ENCODE measurements at regions not wholly inside any gene's neighbourhood (a gene's known extent, or its start where the extent isn't known, plus 50 kb on each side); places are given as distances from the start of the nearest gene placed in this dataset.
"Not testable (repeated sequence)": the region's sequence is repeated elsewhere in the genome, so short reads cannot be mapped to it uniquely, and the experiment has no call there.

DNA sequence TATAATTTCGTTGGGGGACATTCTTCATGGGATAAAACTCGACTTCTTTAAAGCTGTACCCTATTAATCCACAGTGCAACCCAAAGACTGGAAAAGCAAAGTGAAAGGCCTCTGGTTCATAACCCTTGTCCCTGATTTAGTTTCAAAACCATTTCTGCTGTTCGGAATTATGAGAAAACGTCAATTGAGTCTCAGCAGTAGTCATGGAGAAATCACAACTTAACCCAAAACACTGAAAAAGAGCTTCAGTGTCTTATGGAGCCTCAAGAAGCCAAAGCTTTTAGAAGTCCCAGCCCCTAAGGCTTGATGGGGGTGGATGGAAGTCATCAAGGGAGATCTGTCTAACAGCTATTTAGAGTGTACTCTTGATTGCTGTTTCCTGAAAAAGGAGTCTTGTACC lies 73.5 kb upstream of the VCAM1 start:
- intact Hi-C loops (cut with micrococcal nuclease), result no loop called here
- H3K27me3 ChIP-seq (ENCODE audit: low read depth), result no peaks in the 10 kb centered on the region
- DNase-seq, result no peak
- no peak overlapping the region for H3K27ac ChIP-seq (replicated peaks)
- peaks cover 38% of the 10 kb centered on the region for H3K9me3 ChIP-seq (replicated peaks)
- TF ChIP-seq, protein P1, sequence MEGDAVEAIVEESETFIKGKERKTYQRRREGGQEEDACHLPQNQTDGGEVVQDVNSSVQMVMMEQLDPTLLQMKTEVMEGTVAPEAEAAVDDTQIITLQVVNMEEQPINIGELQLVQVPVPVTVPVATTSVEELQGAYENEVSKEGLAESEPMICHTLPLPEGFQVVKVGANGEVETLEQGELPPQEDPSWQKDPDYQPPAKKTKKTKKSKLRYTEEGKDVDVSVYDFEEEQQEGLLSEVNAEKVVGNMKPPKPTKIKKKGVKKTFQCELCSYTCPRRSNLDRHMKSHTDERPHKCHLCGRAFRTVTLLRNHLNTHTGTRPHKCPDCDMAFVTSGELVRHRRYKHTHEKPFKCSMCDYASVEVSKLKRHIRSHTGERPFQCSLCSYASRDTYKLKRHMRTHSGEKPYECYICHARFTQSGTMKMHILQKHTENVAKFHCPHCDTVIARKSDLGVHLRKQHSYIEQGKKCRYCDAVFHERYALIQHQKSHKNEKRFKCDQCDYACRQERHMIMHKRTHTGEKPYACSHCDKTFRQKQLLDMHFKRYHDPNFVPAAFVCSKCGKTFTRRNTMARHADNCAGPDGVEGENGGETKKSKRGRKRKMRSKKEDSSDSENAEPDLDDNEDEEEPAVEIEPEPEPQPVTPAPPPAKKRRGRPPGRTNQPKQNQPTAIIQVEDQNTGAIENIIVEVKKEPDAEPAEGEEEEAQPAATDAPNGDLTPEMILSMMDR (IDR thresholded peaks at IDR 0.05; ENCODE audit: borderline replicate concordance), result no peak
- no peaks in the 10 kb centered on the region for H3K36me3 ChIP-seq
- H3K4me3 ChIP-seq, result no peak overlapping the region
- H3K4me1 ChIP-seq, result peaks cover 10% of the 10 kb centered on the region

DNA sequence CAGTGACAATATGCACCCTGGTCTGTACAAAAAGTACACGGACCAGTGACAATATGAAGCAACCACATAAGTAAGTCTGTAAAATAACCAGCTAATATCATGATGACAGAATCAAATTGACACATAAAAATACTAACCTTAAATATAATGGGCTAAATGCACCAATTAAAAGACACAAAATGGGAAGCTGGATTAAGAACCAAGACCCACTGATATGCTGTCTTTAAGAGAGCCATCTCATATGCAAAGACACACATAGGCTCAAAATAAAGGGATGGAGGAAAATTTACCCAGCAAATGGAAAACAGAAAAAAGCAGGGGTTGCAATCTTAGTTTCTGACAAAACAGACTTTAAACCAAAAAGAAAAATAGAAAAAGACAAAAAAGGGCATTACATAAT lies 70.4 kb upstream of the VCAM1 start:
- Histone ChIP-seq H3K4me3 (no peak overlapping the region), H3K27me3 (ENCODE audit: low read depth) (no peaks in the 10 kb centered on the region), H3K36me3 (no peaks in the 10 kb centered on the region), H3K9me3 (replicated peaks) (peaks cover 46% of the 10 kb centered on the region), H3K27ac (replicated peaks) (no peak overlapping the region), H3K4me1 (no peaks in the 10 kb centered on the region)
- no peak for DNase-seq
- TF ChIP-seq, protein P1 (IDR thresholded peaks at IDR 0.05; ENCODE audit: borderline replicate concordance), result no peak
- intact Hi-C loops (cut with micrococcal nuclease), result no loop called here

DNA sequence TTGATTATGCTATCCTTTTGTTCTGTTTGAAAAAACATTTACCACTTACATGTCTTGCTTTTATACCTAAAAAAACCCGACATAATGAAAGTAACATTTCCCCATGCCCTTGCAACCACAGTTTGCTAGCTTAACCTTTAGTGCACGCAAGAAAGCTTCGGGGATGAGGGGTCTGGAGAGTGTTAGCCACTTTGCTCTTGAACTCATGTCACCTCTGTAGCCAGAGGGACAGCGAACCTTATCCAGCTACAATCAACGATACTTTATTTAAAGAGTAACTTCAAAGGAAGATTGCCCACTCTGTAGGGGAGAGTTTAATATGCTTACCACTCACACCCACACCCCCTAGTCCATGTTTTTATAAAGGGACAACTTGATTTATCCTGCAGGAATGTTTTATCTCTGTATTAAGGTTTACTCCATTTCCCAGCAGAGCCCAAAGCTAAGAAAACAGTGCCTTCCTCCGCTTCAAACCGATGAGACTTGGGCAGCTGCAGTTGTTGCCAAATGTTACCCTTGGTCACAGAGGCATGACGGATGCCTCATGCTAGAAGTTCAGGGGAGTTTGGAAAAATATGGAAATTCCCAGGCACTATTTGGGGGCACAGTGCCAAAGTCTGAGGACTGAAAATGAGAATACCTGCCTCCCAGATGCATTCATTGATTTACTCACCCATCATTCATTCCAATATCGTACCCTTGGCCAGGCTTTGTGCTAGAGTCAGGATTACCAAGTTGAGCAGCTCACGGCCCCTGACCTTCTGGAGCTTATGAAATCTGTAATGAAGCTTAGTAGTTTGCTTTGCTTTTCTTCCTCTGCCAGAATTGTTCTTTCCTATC lies 61.4 kb upstream of the VCAM1 start:
- intact Hi-C loops (cut with micrococcal nuclease), result no loop called here
- H3K27ac ChIP-seq (replicated peaks), result no peak overlapping the region
- no peak for DNase-seq
- TF ChIP-seq, protein P1 (IDR thresholded peaks at IDR 0.05; ENCODE audit: borderline replicate concordance), result no peak
- peaks cover 10% of the 10 kb centered on the region for H3K9me3 ChIP-seq (replicated peaks)
- no peaks in the 10 kb centered on the region for H3K4me1 ChIP-seq
- H3K36me3 ChIP-seq, result no peaks in the 10 kb centered on the region
- no peaks in the 10 kb centered on the region for H3K27me3 ChIP-seq (ENCODE audit: low read depth)
- no peak overlapping the region for H3K4me3 ChIP-seq

DNA sequence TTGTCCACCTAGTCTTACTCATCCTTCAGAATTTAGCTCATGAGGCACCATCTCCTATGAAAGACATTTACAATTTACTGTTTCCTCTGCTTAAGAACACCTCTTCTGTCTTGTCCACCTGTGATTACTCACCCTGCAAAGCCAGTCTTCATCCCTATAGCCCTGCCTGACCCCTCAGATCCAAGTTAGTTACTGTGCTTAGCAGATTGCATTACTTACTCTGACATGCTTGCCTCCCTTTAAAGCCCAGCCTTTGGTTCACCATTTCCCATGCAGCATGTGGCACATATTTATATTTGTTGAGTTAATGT lies 60.9 kb upstream of the VCAM1 start:
- Histone ChIP-seq H3K9me3 (replicated peaks) (peaks cover 9% of the 10 kb centered on the region), H3K4me3 (no peak overlapping the region), H3K4me1 (no peaks in the 10 kb centered on the region), H3K27ac (replicated peaks) (no peak overlapping the region), H3K36me3 (no peaks in the 10 kb centered on the region), H3K27me3 (ENCODE audit: low read depth) (no peaks in the 10 kb centered on the region)
- TF ChIP-seq, protein P1 (IDR thresholded peaks at IDR 0.05; ENCODE audit: borderline replicate concordance), result no peak
- no peak for DNase-seq
- intact Hi-C loops (cut with micrococcal nuclease), result no loop called here

DNA sequence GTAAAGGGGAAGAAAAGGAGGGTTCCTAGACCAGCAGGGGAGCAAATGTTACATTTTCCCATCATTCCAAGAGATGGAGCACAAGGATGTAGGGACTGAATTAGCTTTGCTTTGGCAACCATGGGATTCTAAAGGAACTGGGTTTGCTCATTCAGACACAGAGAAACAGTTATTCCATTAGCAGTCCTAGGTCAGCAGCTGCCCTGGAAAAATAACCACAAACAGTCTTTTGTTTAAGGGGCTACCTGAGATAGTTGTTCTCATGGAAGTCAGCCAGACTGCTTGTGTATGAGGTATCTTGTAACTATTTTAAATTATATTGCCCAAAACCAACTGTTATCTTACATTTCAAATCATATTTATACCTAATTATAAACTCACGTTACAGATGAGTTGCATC lies 58.4 kb upstream of the VCAM1 start:
- TF ChIP-seq, protein P1 (IDR thresholded peaks at IDR 0.05; ENCODE audit: borderline replicate concordance), result no peak
- DNase-seq, result no peak
- Histone ChIP-seq H3K4me3 (no peak overlapping the region), H3K9me3 (replicated peaks) (no peaks in the 10 kb centered on the region), H3K4me1 (no peaks in the 10 kb centered on the region), H3K27me3 (ENCODE audit: low read depth) (no peaks in the 10 kb centered on the region), H3K27ac (replicated peaks) (no peak overlapping the region), H3K36me3 (no peaks in the 10 kb centered on the region)
- intact Hi-C loops (cut with micrococcal nuclease), result no loop called here

DNA sequence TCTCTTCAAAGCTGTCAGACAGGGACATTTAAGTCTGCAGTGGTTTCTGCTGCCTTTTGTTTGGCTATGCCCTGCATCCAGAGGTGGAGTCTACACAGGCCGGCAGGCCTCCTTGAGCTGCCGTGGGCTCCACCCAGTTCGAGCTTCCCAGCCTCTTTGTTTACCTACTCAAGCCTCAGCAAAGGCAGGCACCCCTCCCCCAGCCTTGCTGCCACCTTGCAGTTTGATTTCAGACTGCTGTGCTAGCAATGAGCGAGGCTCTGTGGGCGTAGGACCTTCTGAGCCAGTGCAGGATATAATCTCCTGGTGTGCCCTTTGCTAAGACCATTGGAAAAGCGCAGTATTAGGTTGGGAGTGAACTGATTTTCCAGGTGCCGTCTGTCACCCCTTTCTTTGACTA lies 51.0 kb upstream of the VCAM1 start:
- H3K27me3 ChIP-seq (ENCODE audit: low read depth); DNase-seq; H3K4me3 ChIP-seq; H3K4me1 ChIP-seq; H3K36me3 ChIP-seq; intact Hi-C loops (cut with micrococcal nuclease); H3K27ac ChIP-seq (replicated peaks): not testable (repeated sequence)
- peaks cover 15% of the 10 kb centered on the region for H3K9me3 ChIP-seq (replicated peaks)
